Left lobe of liver (tissue), 2 donors: ENCODE measurements at regions not wholly inside any gene's neighbourhood (a gene's known extent, or its start where the extent isn't known, plus 50 kb on each side); places are given as distances from the start of the nearest gene placed in this dataset.

Experiments used
- ATAC-seq: fragments of 200-7000 bp; cut with Tn5 transposase; one replicate; pipeline ENCODE4 v1.9.1; 2020; ENCODE audit warnings: mild to moderate bottlenecking, moderate library complexity
- DNase-seq: peaks from one replicate; pipeline ENCODE4 v3.0.0-alpha.2; 2020; ENCODE audit warnings: low spot score
- donor health status: DM: no; HTN: no; CAD: no; lungs with moderate emphysema.
- donor health status: DM: no; HTN: yes; CAD: no.

DNA sequence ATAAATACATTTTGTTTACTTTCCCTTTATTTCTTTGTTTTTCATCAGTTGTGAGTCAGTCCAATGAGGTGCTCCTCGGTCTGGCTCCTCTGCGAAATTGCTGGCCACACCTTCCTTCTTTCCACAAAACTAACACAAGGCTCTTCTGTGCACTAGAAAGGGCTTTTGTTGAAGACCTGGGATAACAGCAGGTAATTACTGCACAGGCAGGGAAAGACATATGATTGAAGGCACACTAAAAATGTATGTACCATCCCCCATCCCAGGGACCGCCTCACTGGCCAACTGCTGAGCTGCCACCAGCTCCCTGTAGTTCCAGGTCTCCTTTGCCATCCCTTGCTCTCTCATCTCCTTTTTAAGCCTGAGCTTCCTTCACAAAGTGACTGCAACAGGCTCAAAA is 180.5 kb downstream of the EFNB2 start:
- DNase-seq (no peak), ATAC-seq (no peak)

- no peak for ATAC-seq
These were observed 182.6 kb downstream of the EFNB2 start for GRCh38 chr13:106352850-106353249.

DNA sequence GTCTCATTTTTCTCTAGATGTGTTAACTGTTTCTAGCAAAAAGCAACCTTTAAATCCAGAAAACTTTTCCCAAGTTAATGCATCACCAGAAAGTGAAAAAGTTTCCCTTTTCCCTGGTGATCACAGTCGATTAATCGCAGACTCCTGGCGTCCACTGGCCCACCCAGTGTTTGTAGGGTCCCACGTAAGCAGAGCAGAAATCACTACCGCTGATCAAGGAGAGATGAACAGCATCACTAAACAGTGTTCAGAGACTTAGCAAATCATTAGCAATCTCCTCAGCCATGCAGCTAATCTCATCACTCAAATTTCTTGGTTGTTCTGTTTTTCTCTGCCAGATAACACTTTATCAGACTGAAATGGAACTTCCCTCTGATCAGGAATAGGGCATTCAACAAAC is 184.2 kb downstream of the EFNB2 start:
- DNase-seq (no peak), ATAC-seq (no peak)

More at GRCh38 chr13:106352850-106353249, 182.6 kb downstream of the EFNB2 start:
- no peak for DNase-seq

DNA sequence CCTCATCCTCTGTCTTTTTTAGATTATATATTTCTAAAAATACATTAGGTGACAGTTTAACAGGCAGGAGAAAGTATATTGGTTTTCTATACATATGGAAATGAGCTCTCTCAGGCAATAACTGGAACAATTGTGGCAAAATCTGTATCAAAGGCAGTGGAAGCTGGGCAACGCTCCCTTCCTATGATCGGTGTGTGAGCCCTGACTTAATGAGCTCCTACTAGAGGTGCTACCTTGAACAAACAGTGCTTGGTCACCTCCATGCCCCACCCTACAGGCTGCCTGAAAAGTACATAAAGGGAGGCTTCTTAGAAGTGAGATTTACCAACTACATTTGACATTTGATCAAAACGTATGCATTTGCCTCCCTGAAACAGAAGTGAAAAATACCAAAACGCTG is 185.3 kb downstream of the EFNB2 start:
- no peak for DNase-seq
- no peak for ATAC-seq

- no peak for ATAC-seq
- no peak for DNase-seq
These were observed 186.2 kb downstream of the EFNB2 start for GRCh38 chr13:106349080-106349931.

DNA sequence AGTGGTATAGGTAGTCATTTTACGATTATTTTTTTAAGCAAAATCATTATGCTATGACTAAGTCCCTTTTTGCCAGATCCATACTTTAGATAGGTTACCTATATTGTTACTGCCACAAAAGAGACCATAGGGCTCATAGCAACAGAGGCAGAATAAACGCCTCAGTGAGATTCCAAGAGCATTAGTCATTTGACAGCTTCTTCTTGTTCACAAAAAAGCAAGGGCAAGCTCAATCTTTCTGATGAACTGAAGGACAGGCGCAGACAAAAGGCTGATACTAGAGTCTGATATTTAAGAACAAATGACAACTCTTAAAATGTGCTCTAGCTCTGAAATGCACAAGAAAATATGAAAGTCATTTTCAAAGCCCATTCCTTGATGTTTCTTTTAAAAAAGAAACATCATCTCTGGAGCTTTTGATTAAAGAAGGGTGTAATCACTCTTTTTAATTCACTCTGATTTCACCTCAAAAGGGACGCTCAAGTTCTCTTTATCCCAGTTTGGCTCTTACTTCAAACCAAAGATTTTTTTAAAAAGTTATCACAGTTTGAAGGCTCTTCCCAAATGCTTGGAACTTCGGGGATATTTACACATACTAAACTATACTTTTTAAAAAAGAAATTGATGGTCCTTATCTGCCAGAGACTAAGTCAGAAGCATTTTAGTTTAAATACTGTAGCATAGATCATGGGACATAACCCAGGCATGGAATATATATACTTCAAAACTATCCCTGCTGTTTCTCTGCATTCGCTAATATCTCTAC is 187.2 kb downstream of the EFNB2 start:
- DNase-seq (no peak), ATAC-seq (no peak)

DNA sequence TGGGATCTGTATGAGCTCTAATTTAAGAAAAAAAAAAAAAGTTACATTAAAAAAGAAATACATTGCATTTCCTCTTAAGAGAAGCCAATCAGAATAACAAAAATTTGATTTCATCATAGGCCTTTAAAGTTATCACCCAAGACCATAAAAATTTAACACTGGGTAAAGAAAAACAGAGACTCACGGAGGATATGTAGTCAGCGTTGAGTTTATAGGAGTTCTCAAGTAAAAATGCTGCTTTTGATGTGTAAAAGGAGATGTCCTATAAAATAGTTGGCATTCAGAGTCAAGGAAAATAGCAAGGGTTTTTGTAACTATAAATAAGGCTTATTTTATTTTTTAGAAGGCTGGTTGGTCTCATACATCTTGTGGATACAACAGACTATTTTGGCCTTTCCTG is 191.1 kb downstream of the EFNB2 start:
- DNase-seq (no peak), ATAC-seq (no peak)

DNA sequence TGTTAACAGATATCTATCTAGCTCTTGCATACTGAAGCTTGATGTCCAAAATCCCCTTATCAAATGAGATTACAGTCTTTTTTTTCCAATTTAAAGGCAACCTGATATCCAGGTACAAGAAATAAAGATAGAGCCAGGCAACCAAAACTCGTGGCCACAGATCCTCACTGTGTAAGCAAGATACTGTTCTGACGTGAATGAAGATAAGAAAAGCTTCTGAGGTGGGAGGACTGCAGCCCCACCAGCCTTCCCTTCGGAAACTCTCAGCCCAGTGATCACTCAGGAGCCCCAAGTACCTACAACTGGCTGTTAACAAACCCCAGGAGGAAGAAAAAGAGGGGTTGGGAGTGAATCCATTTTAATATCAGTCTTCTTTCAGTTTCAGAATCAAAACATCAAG is 191.6 kb downstream of the EFNB2 start:
- no peak for DNase-seq
- no peak for ATAC-seq

DNA sequence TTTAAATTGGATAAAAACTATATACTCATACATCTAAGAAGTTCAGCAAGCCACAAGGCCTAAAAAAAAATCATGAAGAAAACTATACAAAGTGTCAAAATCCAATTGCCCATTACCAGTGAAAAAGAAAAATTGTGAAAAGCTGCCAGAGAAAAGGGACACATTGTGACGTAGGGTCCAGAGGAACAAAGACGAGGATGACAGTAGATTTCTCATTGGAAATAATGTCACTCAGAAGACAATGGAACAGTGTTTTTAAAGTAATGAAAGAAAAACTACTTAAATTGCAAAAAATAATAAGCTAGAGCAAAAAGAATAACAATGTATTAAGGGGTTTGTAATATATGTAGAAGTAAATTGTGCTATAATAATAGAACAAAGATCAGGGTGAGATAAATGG is 195.2 kb downstream of the EFNB2 start:
- DNase-seq (no peak), ATAC-seq (no peak)

- DNase-seq (no peak), ATAC-seq (no peak)
These were observed 198.2 kb downstream of the EFNB2 start for GRCh38 chr13:106337096-106337850.

DNA sequence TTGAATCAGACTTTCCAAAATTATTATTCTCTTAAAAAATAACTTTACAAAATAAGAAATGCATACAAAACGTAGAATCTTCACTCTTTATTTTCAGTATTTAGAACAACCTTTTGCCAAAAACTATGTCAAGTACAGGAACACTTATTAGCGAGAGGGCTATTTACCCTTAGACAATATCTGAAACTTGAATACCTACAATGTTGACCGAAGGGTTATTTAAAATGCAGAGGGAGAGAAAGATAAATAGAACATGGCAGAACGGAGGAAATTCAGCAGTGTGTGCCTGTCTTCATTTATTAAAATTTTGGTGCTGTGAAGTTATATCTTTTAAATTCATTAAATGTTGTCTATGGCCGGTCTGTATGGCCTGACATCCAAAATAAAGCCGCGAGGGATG is 198.8 kb downstream of the EFNB2 start:
- DNase-seq (no peak), ATAC-seq (no peak)

DNA sequence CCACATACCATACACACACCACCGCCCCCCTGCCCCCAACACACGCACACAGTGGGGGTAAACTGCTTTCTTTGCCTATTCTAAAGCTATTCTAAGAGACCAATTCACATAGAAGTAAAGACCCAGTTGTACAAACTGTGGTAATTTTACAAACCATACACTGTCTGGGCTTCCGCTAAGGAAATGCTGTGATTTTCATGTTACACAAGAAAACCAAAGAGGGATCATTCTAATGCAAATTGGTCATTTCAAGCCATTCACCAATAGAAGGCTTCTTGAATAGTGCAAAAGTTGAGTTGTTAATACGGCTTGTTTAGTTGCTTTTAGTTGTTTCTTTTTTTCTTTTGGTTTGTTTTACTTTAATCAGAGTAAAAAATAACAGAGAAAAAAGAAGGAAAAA is 202.8 kb downstream of the EFNB2 start:
- no peak for DNase-seq

DNA sequence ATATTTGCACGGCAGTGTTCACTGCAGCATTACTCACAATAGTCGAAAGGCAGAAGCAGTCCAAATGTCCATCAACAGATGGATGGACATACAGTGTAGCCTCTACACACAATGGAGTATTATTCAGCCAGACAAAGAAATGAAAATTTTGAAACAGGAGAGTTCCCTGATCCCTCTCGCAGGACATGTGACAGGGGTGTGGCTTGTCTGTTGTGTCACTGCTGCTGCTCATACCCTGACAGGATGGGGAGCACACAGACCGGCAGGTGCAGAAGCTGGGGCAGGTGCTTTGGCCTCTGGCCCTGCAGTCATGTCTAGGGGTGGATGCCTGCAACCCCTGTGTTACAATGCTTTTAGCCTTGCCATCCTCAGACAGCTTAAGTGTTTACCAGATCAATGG is 204.3 kb downstream of the EFNB2 start:
- no peak for DNase-seq
- no peak for ATAC-seq

More for the DNA sequence above, 202.8 kb downstream of the EFNB2 start:
- ATAC-seq = no peak

- no peak for DNase-seq
- no peak for ATAC-seq
These were observed 205.5 kb downstream of the EFNB2 start for GRCh38 chr13:106329941-106330340.

DNA sequence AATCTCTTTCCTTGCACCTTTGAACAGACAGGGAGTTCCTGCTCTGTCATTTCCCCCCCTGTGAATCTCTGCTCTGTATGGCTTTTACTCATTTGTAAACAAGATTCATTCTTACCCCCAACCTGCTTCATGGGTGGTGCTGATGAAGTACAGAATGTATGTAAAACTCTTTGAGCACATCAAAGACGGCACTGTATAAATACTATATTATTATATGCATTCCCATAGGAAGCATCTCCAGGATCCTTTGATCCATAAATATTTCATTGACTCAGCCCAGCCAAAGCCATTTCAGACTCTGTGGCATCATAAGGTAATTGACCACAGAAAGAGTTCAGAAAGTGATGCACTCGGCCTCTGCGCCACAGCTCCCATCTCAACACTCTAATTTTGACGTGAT is 208.7 kb downstream of the EFNB2 start:
- ATAC-seq = no peak
- DNase-seq = no peak

- DNase-seq (no peak), ATAC-seq (no peak)
These were observed 211.0 kb downstream of the EFNB2 start for GRCh38 chr13:106324444-106324843.

GRCh38 chr13:106322628-106323027 is 212.8 kb downstream of the EFNB2 start:
- DNase-seq (no peak), ATAC-seq (no peak)

DNA sequence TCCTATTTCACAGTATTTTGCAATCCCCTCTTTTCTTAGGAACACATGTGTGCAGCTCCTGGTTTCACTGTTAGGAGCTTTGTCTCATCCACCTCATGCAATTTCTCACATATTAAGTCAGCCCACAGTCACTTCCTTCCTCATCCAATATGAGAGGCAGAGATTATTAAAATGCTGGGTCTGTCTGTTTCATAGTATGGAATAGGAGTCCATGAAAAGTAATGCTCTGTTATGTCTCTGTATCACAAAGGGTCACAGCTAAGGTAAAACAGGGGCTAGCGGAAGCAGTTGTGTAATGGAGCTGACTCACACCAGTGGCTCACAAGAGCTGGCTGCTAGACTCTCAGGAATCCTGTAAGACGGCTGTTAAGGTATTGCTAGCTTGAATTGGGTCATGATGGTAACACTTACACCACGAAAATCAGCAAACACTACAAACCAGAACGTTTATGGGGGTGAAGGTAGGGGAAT is 216.5 kb downstream of the EFNB2 start:
- DNase-seq (no peak), ATAC-seq (no peak)

DNA sequence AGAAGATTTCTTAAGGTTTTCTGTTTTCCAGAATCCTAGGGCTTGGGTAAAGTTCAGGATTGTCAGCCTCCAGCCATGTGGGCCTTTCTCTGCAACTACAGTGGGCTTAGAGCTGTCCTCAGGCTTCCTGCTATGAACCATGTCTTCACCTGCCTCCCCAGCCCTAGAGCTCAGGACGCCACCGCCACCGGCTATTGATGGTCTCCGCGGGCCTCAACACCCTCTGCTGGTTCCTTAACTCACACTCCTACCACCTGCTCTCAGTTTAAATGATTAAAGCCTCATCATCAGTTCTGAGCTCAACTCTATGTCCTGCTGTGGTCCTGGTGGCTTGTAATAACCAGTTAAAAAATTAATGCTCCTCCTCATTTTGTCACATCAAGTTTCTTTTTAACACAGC is 221.0 kb downstream of the EFNB2 start:
- ATAC-seq = no peak
- no peak for DNase-seq

DNA sequence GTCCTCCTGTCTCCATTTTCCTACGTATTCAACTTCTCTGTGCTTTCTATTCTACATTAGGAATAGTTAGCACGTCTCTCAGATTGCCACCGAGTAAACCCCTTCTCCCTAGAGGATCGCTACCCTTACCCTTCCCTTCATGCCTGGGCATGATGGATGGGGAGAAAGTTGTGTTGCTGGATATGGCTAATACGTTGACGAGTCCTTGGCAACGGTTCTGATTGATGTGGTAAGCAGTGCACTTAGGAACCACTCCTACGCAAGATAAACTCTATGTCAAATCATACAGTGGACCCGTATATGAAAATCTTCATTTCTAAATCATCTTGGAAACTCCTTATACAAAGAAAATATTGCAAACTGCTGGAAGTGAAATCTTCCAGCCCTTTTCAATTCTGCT is 224.5 kb downstream of the EFNB2 start:
- ATAC-seq (no peak), DNase-seq (no peak)

GRCh38 chr13:106310291-106310865 is 225.1 kb downstream of the EFNB2 start:
- ATAC-seq (no peak), DNase-seq (no peak)
